ENCODE measurements at regions not wholly inside any gene's neighbourhood (a gene's known extent, or its start where the extent isn't known, plus 50 kb on each side); places are given as distances from the start of the nearest gene placed in this dataset.

GRCh38 chr11:112877581-112877980, 83.6 kb upstream of the NCAM1 start:
- no peaks in the 10 kb centered on the region for H3K36me3 ChIP-seq (ENCODE audit: control insufficient read depth, insufficient read depth, low read length)
- Mint-ChIP-seq H3K9me3 (no peaks in the 10 kb centered on the region), H3K27ac (peak overlapping the region; percentile 36 to 71), H3K4me3 (peak overlapping the region; percentile 64), H3K36me3 (no peaks in the 10 kb centered on the region), H3K27me3 (ENCODE audit: low read depth in 2 of 2) (no peaks in the 10 kb centered on the region), H3K4me1 (peaks cover 14 to 47% of the 10 kb centered on the region in 2 donors)
- H3K4me1 ChIP-seq (ENCODE audit: control insufficient read depth, insufficient read depth, low read length), result peaks cover 75% of the 10 kb centered on the region
- intact Hi-C loops (cut with micrococcal nuclease), result no loop called here
- H3K9me3 ChIP-seq (ENCODE audit: control insufficient read depth, insufficient read depth, low read length), result no peaks in the 10 kb centered on the region
- H3K27me3 ChIP-seq (ENCODE audit: control insufficient read depth, insufficient read depth, low read length), result no peaks in the 10 kb centered on the region
- H3K4me3 ChIP-seq (ENCODE audit: low read length), result no peak overlapping the region
- DNase-seq (no peak), ATAC-seq (peak in 1 of 3 donors; percentile 23)
- H3K27ac ChIP-seq (ENCODE audit: low read length), result no peak overlapping the region
- 75% methylated on average over 8 of the region's 11 CpGs for WGBS (ENCODE audit: insufficient coverage)
- TF ChIP-seq CTCF (IDR thresholded peaks at IDR 0.05), result no peak

DNA sequence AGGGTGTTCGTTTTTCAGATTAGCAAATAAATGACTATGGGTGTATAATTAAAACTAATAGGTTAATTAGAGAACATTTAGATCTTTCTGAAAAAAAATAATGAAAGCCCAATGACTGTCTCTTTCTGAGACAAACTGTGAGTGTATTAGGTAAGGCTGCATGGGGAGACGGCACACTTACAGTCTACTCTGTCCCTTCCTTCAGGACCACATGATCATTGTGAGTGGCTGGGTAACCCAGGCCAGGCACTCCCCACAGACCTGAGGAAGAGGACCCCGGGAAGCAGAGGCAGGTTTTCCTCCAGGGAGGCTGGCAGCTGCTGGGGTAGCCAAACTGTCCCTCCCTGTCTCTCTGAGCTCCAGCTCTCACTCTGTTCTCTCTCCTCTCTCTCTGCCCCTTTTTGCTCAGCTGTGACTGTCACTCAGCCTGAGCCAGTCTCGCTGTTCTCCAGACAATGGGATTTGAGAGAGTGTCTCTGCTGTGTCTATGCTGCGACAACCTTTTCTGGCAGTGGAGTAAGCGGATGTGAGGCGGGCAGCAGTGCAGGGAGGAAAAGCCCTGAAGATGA, 83.1 kb upstream of the NCAM1 start:
- Histone ChIP-seq H3K4me3 (ENCODE audit: low read length) (no peak overlapping the region), H3K4me1 (ENCODE audit: control insufficient read depth, insufficient read depth, low read length) (peaks cover 80% of the 10 kb centered on the region), H3K9me3 (ENCODE audit: control insufficient read depth, insufficient read depth, low read length) (no peaks in the 10 kb centered on the region), H3K27ac (ENCODE audit: low read length) (no peak overlapping the region), H3K27me3 (ENCODE audit: control insufficient read depth, insufficient read depth, low read length) (no peaks in the 10 kb centered on the region), H3K36me3 (ENCODE audit: control insufficient read depth, insufficient read depth, low read length) (no peaks in the 10 kb centered on the region)
- Mint-ChIP-seq H3K27ac (peak overlapping the region; percentile 55 to 71), H3K9me3 (no peaks in the 10 kb centered on the region), H3K4me3 (peak overlapping the region; percentile 45), H3K36me3 (no peaks in the 10 kb centered on the region), H3K4me1 (peaks cover 14 to 47% of the 10 kb centered on the region in 2 donors), H3K27me3 (ENCODE audit: low read depth in 2 of 2) (no peaks in the 10 kb centered on the region)
- no peak for TF ChIP-seq CTCF (IDR thresholded peaks at IDR 0.05)
- intact Hi-C loops (cut with micrococcal nuclease), result no loop called here
- ATAC-seq, result no peak
- DNase-seq, result no peak
- WGBS (ENCODE audit: insufficient coverage), result 74% methylated on average over 7 of the region's 7 CpGs

DNA sequence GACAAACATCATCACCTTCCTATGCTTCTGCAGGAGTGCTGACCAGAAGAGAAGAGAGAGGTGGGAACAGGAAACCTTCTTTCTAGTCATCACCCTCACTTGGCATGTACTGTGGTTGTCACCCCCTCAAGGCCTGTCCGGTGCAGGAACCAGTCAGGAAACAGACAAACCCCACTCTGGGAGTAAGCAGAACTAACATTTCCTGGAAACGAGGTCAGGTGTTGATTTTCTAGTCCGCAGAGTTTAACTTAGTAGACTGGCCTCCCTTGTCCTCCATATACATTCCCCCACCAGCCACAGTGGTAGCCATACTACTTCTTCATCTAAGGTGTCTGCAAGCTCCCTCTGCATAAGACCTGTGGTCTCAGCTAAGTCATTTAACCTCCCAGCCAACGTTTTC, 80.7 kb upstream of the NCAM1 start:
- WGBS (ENCODE audit: insufficient coverage), result 1% methylated on average over 3 of the region's 4 CpGs
- H3K4me3 Mint-ChIP-seq, result peak overlapping the region; percentile 88

More for the DNA sequence above, 80.7 kb upstream of the NCAM1 start:
- no peak for TF ChIP-seq CTCF (IDR thresholded peaks at IDR 0.05)
- no peaks in the 10 kb centered on the region for H3K9me3 Mint-ChIP-seq
- peak overlapping the region; percentile 61 for H3K27ac ChIP-seq (ENCODE audit: low read length)
- H3K27me3 ChIP-seq (ENCODE audit: control insufficient read depth, insufficient read depth, low read length), result no peaks in the 10 kb centered on the region
- H3K4me3 ChIP-seq (ENCODE audit: low read length), result no peak overlapping the region
- H3K36me3 ChIP-seq (ENCODE audit: control insufficient read depth, insufficient read depth, low read length), result no peaks in the 10 kb centered on the region
- H3K27ac Mint-ChIP-seq, result no peak overlapping the region
- ATAC-seq, result peak; percentile 57 to 78 (median 63)
- DNase-seq, result peak in 1 of 2 donors; percentile 21
- no peaks in the 10 kb centered on the region for H3K36me3 Mint-ChIP-seq
- intact Hi-C loops (cut with micrococcal nuclease), result loop anchor here (5.0 kb wide), 1 partner anchor 82 kb away; the partner anchor contains the start of gene NCAM1
- H3K4me1 Mint-ChIP-seq, result peaks cover 2 to 31% of the 10 kb centered on the region in 2 donors
- H3K27me3 Mint-ChIP-seq (ENCODE audit: low read depth in 2 of 2), result no peaks in the 10 kb centered on the region
- H3K4me1 ChIP-seq (ENCODE audit: control insufficient read depth, insufficient read depth, low read length), result peaks cover 92% of the 10 kb centered on the region
- H3K9me3 ChIP-seq (ENCODE audit: control insufficient read depth, insufficient read depth, low read length), result no peaks in the 10 kb centered on the region

Data from natural killer cell (primary cell).